DND-41 (cell line): ENCODE measurements at regions not wholly inside any gene's neighbourhood (a gene's known extent, or its start where the extent isn't known, plus 50 kb on each side); places are given as distances from the start of the nearest gene placed in this dataset.

Experiments
- ATAC-seq: fragments of 200-7000 bp; cut with Tn5 transposase; 3 replicates; pipeline ENCODE4 v1.9.1; 2021; ENCODE audit warnings: low read depth; ENCODE audit not compliant: insufficient read depth
- DNase-seq: peaks from one replicate; pipeline ENCODE4 v3.0.0-alpha.2; 2020
- H2AFZ ChIP-seq: 2 replicates; pipeline ENCODE4 v1.6.0; 2012; ENCODE audit warnings: low read depth, low read length
- H3K27ac ChIP-seq: 2 replicates; pipeline ENCODE4 v1.5.1; 2012; ENCODE audit warnings: low read length, inconsistent platforms
- H3K27me3 ChIP-seq: fragments of 200-600 bp; sonication (generic); 2 replicates; pipeline ENCODE4 v1.6.0; 2012; ENCODE audit warnings: low read length, mild to moderate bottlenecking, inconsistent platforms; ENCODE audit not compliant: insufficient read depth, poor library complexity
- H3K36me3 ChIP-seq: 2 replicates; pipeline ENCODE4 v1.5.1; 2012; ENCODE audit warnings: low read length, inconsistent platforms; ENCODE audit not compliant: insufficient read depth
- H3K4me1 ChIP-seq: 2 replicates; pipeline ENCODE4 v1.5.1; 2012; ENCODE audit warnings: mild to moderate bottlenecking, low read length; ENCODE audit not compliant: insufficient read depth
- H3K4me2 ChIP-seq: 2 replicates; pipeline ENCODE4 v1.6.0; 2012; ENCODE audit warnings: mild to moderate bottlenecking, moderate library complexity, low read length, inconsistent platforms; ENCODE audit not compliant: insufficient read depth
- H3K4me3 ChIP-seq, 2 experiments: fragments of 200-600 bp in 1 of 2; shearing (Covaris generic) in 1 of 2; 2 replicates each; pipeline ENCODE4 v1.5.1; 2012 to 2016; ENCODE audit warnings: inconsistent platforms in 2 of 2, low read length in 2 of 2, mild to moderate bottlenecking in 2 of 2, low read depth in 1 of 2, moderate library complexity in 1 of 2
- H3K79me2 ChIP-seq: 2 replicates; pipeline ENCODE4 v1.6.0; 2012; ENCODE audit warnings: low read length, inconsistent platforms; ENCODE audit not compliant: insufficient read depth
- H3K9ac ChIP-seq: 2 replicates; pipeline ENCODE4 v1.6.0; 2012; ENCODE audit warnings: low read depth, mild to moderate bottlenecking, inconsistent platforms, low read length, moderate library complexity
- H3K9me3 ChIP-seq: 2 replicates; pipeline ENCODE4 v1.5.1; 2012; ENCODE audit warnings: low read length, moderate library complexity, mild to moderate bottlenecking, inconsistent platforms; ENCODE audit not compliant: insufficient read depth, severe bottlenecking
- H4K20me1 ChIP-seq: 2 replicates; pipeline ENCODE4 v1.6.0; 2012; ENCODE audit warnings: low read length; ENCODE audit not compliant: insufficient read depth
- CTCF ChIP-seq: IDR thresholded peaks from 2 replicates; pipeline ENCODE4 v1.5.1; 2012; ENCODE audit warnings: borderline replicate concordance, low read length, moderate library complexity, mild to moderate bottlenecking; ENCODE audit not compliant: poor library complexity, severe bottlenecking; ENCODE audit errors: extremely low read depth
- EZH2 ChIP-seq: IDR thresholded peaks from 3 replicates; pipeline ENCODE4 v1.6.1; 2012; ENCODE audit warnings: borderline replicate concordance, low read depth, mild to moderate bottlenecking, moderate library complexity, low read length, inconsistent platforms; ENCODE audit not compliant: severe bottlenecking

- DNase-seq (no peak), ATAC-seq (no peak)
- Histone ChIP-seq H3K4me1 (no peaks in the 10 kb centered on the region), H2AFZ (no peak overlapping the region), H4K20me1 (no peaks in the 10 kb centered on the region), H3K27me3 (no peaks in the 10 kb centered on the region), H3K79me2 (no peaks in the 10 kb centered on the region), H3K4me2 (no peak overlapping the region), H3K9me3 (no peaks in the 10 kb centered on the region), H3K4me3 (no peak overlapping the region), H3K36me3 (no peaks in the 10 kb centered on the region), H3K9ac (no peak overlapping the region), H3K27ac (no peak overlapping the region)
- TF ChIP-seq EZH2 (no peak), CTCF (no peak)
Measured at GRCh38 chr12:79988368-79988767, 53.5 kb upstream of the PPP1R12A start.

GRCh38 chr12:79987731-79988130, 52.8 kb upstream of the PPP1R12A start:
- TF ChIP-seq CTCF (no peak), EZH2 (no peak)
- no peaks in the 10 kb centered on the region for H4K20me1 ChIP-seq
- H3K4me2 ChIP-seq: no peak overlapping the region
- H3K9me3 ChIP-seq: no peaks in the 10 kb centered on the region
- H3K4me3 ChIP-seq: no peak overlapping the region
- no peak overlapping the region for H2AFZ ChIP-seq
- no peaks in the 10 kb centered on the region for H3K79me2 ChIP-seq
- H3K4me1 ChIP-seq: no peaks in the 10 kb centered on the region
- H3K9ac ChIP-seq: no peak overlapping the region
- no peaks in the 10 kb centered on the region for H3K27me3 ChIP-seq
- H3K36me3 ChIP-seq: no peaks in the 10 kb centered on the region
- ATAC-seq: no peak
- no peak for DNase-seq
- no peak overlapping the region for H3K27ac ChIP-seq
